HG03442 (cell line): ENCODE measurements at regions not wholly inside any gene's neighbourhood (a gene's known extent, or its start where the extent isn't known, plus 50 kb on each side); places are given as distances from the start of the nearest gene placed in this dataset.
"Not testable (repeated sequence)": the region's sequence is repeated elsewhere in the genome, so short reads cannot be mapped to it uniquely, and the experiment has no call there.

Experiments
- ATAC-seq: cut with Tn5 transposase; IDR thresholded peaks from one replicate; pipeline ENCODE4 v1.9.1; 2021; ENCODE audit warnings: mild to moderate bottlenecking, moderate library complexity; ENCODE audit not compliant: unreplicated experiment

GRCh38 chr1:214095896-214096295 lies 108.1 kb downstream of the PROX1 start:
- ATAC-seq, result not testable (repeated sequence)

DNA sequence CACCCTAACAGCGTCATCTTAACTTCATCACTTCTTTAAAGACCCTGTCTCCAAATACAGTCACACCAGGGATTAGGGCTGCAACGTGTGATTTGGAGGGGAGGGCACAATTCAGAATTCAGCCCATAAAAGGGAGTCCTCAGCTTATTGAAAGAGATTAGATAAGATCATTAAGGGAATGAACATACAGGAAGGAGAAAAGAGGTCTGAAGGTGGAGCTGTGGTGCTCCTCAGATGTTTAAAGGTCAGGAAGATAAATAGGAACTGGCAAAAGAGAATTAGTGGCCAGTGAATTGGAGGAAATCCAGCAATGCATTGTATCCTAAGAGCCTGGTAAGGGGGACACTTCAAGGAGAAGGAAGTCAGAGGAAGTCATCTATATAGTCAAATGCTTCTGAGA lies 113.5 kb downstream of the PROX1 start:
- ATAC-seq, result no peak

GRCh38 chr1:214101828-214102227 lies 114.1 kb downstream of the PROX1 start:
- no peak for ATAC-seq

- ATAC-seq, result no peak
Measured at GRCh38 chr1:214102907-214103306, 115.1 kb downstream of the PROX1 start.

DNA sequence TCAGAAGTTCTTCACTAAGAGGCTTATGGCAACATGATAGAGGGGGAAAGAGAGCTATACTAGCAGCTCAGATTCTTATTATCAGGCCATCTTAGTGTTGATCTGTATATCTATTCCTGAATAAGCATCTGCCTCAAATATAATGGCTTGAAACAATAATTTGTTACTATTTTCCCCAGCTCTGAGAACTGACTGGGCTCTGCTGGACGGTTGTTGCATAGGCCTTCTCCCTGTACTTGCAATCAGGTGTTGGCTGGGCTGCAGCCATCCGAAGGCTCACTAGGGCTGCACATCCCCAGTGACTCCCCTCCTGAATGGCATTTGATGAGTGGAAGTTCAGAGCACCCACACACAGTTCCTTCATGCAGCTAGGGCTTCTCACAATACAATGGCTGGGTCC lies 116.0 kb downstream of the PROX1 start:
- ATAC-seq, result no peak

GRCh38 chr1:214106375-214106774 lies 118.6 kb downstream of the PROX1 start:
- ATAC-seq, result no peak

DNA sequence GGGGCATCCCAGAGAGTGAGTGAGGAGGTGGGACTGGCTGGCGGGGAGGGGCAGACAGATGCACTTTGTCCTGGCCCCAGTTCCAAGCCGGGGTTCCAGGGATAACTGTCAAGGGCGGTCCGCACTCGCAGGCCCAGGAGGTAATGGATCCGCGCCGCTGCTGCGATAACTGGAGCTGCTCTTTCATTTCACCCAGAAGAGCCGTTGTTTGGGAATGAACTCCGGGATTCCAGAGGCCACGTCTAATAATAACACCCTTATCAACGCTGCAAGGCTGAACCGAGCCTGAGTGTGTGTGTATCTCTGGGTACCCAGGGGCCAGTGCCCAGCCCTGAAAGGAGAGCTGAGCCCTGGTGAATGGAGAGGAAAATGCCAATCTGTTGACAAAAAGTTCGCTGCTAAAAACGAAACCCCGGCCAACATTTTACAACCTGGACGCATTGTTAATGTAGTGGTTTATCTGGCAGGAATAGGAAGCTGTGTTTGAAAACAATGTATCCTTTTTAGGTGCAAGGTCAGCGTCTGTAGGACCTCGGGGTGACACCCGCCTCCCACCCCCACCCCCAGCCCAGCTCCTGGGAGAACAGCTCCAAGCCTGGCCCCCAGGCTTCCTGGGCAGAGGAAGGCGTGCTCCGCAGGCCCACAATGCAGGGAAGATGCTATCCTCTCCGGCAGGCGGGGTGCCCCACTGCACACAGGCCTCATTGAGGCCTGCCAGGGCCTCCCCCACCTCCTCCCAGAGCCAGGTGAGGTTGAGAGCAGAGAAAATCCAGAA lies 119.7 kb downstream of the PROX1 start:
- no peak for ATAC-seq

DNA sequence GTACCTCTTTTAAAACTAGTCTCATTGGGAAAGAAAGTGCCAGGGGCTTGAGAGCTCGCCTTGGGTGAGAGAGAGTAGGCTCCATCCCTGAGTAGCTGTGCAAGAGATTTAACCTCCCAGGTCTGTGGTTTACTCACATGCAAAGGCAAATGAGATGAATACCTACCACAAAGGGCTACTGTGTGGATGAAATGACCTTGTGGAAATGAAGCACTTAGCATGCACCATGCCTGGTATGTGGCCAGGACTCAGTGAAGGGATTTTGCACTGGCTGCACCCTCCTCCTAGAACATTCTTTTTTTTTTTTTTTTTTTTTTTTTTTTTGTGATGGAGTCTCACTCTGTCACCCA lies 120.3 kb downstream of the PROX1 start:
- ATAC-seq, result no peak

- no peak for ATAC-seq
Measured at GRCh38 chr1:214111796-214112195, 124.0 kb downstream of the PROX1 start.

- no peak for ATAC-seq
Measured at GRCh38 chr1:214116258-214116657, 128.5 kb downstream of the PROX1 start.

DNA sequence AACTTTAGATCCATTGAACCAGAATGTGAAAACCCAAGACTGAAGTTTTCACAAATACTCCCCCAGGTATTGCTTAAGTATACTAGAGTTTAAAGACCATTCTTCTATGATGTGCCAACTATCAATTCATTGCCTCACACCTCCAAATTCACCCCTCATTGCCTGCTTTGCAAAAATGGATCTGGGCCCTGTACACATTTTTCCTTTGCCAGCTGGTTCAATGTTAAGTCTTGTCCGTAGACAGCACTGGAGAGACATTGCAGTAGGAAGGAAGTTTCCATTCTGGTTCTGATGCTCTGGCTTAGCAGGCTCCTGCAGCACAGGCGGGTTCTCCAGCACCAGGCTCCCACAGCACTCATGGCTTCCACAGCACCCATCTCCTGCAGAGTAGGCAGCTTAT lies 130.0 kb downstream of the PROX1 start:
- ATAC-seq, result no peak

DNA sequence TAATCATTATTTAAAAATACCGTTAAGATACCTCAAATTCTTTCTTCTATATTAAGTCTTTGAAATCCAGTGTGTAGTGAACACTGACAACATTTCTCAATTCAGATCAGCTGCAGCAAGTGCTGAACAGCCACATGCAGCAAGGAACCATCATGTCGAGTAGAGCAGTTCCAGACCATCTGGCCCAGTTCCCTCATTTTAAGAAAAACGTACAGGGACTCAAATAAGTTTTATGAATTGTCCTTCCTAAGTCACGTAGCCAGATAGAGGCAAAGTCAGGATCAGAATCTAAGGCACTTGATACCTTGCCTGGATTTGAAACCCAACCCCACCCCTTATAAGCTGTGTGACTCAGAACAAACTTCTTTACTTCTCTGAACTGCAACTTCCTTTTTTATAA lies 132.4 kb downstream of the PROX1 start:
- no peak for ATAC-seq

- ATAC-seq, result no peak
Measured at GRCh38 chr1:214120951-214121350, 133.2 kb downstream of the PROX1 start.

DNA sequence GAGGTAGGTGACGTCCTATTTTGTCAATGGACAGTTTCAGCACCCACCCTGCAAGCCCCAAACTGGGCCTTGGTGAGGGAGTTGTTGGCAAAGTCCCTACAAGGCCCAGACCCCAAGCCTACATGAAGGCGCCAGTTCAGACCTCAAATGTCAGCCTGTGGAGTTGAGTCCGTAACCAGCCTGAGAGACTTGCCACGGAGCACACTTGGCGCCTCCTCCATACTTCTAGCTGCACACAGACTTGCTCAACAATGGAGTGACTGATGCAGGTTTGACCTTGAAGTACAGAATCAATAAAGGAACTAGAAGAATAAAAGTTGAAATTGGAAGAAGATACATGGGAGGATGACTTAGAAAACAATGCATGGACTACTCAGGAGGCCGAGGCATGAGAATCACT lies 134.3 kb downstream of the PROX1 start:
- no peak for ATAC-seq

- peak; percentile 86 for ATAC-seq
Measured at GRCh38 chr1:214123061-214123784, 135.4 kb downstream of the PROX1 start.

GRCh38 chr1:214124281-214124805 lies 136.6 kb downstream of the PROX1 start:
- no peak for ATAC-seq

DNA sequence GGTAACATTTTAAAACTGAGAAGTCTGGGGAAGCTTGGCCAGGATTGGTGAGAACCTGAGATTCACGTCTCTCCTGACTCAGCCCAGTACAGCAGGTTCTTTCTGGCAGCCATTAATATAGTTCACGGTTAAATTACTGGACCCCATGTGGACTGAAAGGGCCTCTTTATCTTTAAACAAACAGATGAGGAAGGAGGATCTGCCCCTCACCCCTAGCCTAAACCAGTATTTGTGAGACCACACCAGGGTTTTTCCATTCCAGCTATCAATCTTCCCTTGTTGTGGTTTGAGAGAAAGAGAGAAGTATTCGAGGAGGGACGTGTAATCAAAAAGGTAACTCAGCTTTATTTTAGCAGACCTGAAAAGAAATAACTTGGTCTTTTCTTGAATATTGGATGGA lies 137.1 kb downstream of the PROX1 start:
- ATAC-seq, result no peak

DNA sequence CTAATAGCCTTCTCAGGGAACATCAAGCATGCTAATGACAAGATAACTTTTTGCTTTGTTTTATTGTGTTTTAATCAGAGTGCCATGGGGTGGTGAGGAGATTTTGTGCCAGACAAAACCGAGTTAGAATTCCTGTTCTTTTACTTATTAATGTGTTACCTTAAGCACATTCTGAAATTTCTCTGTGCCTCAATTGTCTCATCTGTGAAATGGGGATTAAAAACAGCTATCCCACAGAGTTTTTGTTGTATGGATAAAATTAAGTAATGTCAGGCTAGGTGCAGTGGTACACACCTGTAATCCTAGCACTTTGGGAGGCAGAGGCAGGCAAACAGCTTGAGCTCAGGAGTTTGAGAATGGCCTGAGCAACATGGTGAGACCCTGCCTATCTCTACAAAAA lies 138.0 kb downstream of the PROX1 start:
- ATAC-seq, result no peak

DNA sequence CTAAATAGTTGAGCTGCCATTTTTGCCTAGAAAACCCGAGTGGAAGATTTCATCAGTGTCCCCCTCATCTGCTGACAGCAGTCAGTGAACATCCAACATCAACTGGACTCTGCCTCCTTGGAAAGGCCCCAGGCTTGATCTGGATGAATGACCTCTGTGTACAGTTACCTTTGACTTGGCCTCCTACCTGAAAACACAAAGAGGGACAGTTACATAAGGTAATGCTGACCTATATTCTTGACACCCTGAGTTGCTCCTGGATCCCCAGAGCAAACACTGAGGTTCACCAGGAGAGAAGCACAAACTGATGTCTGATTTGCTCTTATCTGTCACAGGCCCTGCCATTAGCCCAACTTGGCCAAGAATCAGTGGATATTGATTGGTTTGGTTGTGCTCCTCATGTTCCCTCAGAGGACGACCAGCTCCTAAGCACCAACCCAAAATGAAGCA lies 138.9 kb downstream of the PROX1 start:
- no peak for ATAC-seq

- ATAC-seq, result no peak
Measured at GRCh38 chr1:214127705-214128104, 139.9 kb downstream of the PROX1 start.

DNA sequence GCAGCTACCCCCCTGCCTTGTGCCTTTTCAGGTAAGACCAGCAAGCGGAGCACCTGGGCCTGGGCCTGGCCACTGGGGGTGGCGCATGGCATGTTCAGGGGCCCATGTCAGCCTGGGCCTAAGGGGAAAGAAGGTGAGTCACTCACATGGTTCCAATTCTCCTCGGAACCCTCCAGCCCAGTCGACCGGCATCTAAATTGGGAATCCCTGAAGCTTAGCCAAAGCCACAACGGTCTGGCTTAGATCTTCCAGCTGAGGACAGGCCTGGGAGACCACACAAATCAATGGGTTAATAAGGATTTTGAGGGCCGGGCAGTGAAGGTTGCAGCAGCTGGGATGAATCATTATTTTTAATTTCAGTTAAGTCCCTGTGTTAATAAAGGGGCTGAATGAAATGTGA lies 145.1 kb upstream of the SMYD2 start:
- no peak for ATAC-seq

DNA sequence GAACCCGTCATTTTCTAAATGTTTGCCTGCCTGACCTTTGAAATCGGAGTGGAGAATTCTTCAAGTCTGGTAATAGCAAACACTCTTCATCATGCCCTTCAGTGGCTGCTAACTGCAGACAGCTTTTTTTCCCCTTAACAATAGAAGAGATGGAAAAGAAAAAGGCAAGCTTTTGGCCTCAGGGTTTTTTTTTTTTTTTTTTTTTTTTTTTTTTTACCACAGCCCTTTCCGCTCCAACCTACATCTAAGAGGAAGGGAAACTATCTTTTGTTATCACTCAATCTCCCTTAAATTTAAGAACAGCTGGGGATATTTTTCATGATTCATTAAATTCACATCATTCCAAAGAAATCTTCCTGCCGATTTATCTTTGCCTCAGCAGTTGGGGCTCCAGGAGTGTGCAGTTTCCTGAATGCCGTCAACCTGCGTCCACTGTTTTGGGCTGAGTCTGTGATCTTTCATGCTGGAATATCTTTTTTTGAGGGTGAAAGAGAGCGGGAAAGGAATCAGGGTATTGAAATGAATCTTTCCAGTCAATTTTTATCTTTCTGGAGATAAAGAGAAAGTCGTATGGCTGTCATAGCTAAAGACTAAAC lies 144.5 kb upstream of the SMYD2 start:
- ATAC-seq, result no peak
